HG02943 (cell line): ENCODE measurements at regions not wholly inside any gene's neighbourhood (a gene's known extent, or its start where the extent isn't known, plus 50 kb on each side); places are given as distances from the start of the nearest gene placed in this dataset.

Experiments used
- ATAC-seq: cut with Tn5 transposase; IDR thresholded peaks from one replicate; pipeline ENCODE4 v1.9.1; 2021; ENCODE audit warnings: mild to moderate bottlenecking, low read depth, moderate library complexity; ENCODE audit not compliant: unreplicated experiment

- no peak for ATAC-seq
These were observed 945.8 kb upstream of the CRIM1 start for GRCh38 chr2:35409762-35410161.

GRCh38 chr2:35408320-35408719, 947.3 kb upstream of the CRIM1 start:
- ATAC-seq, result no peak

GRCh38 chr2:35391736-35392442, 963.7 kb upstream of the CRIM1 start:
- ATAC-seq, result no peak

GRCh38 chr2:35378791-35379190, 976.8 kb upstream of the CRIM1 start:
- no peak for ATAC-seq

- no peak for ATAC-seq
These were observed 980.7 kb upstream of the CRIM1 start for GRCh38 chr2:35374845-35375244.

GRCh38 chr2:35365859-35366258, 989.7 kb upstream of the CRIM1 start:
- ATAC-seq, result no peak

- ATAC-seq, result no peak
These were observed 999.2 kb upstream of the CRIM1 start for GRCh38 chr2:35356332-35356731.

- no peak for ATAC-seq
These were observed 1000.5 kb upstream of the CRIM1 start for GRCh38 chr2:35355056-35355455.

GRCh38 chr2:35347561-35347960, 1008.0 kb upstream of the CRIM1 start:
- ATAC-seq, result no peak

GRCh38 chr2:35343135-35343534, 1012.4 kb upstream of the CRIM1 start:
- ATAC-seq, result no peak

GRCh38 chr2:35339211-35339610, 1016.4 kb upstream of the CRIM1 start:
- no peak for ATAC-seq

GRCh38 chr2:35337922-35338321, 1017.7 kb upstream of the CRIM1 start:
- ATAC-seq, result no peak

GRCh38 chr2:35314049-35314448, 1041.5 kb upstream of the CRIM1 start:
- ATAC-seq, result no peak

GRCh38 chr2:35301369-35301768, 1054.2 kb upstream of the CRIM1 start:
- no peak for ATAC-seq

GRCh38 chr2:35298493-35298892, 1057.1 kb upstream of the CRIM1 start:
- ATAC-seq, result no peak

GRCh38 chr2:35297403-35297802, 1058.2 kb upstream of the CRIM1 start:
- ATAC-seq, result no peak

- no peak for ATAC-seq
These were observed 1060.8 kb upstream of the CRIM1 start for GRCh38 chr2:35294636-35295263.

GRCh38 chr2:35293261-35293660, 1062.3 kb upstream of the CRIM1 start:
- no peak for ATAC-seq

- no peak for ATAC-seq
These were observed 1063.4 kb upstream of the CRIM1 start for GRCh38 chr2:35292199-35292598.

GRCh38 chr2:35281702-35282101, 1073.9 kb upstream of the CRIM1 start:
- no peak for ATAC-seq

- ATAC-seq, result no peak
These were observed 1099.8 kb upstream of the CRIM1 start for GRCh38 chr2:35255826-35256225.

GRCh38 chr2:35251156-35251555, 1104.4 kb upstream of the CRIM1 start:
- no peak for ATAC-seq
